ENCODE measurements at regions not wholly inside any gene's neighbourhood (a gene's known extent, or its start where the extent isn't known, plus 50 kb on each side); places are given as distances from the start of the nearest gene placed in this dataset.

- Histone ChIP-seq H3K4me2 (no peak overlapping the region), H2AFZ (no peak overlapping the region), H4K20me1 (ENCODE audit: insufficient read depth, poor library complexity, severe bottlenecking) (no peaks in the 10 kb centered on the region), H3K36me3 (replicated peaks; ENCODE audit: insufficient read depth, low read depth) (no peaks in the 10 kb centered on the region), H3K9me3 (ENCODE audit: low read depth) (no peaks in the 10 kb centered on the region), H3K27ac (peak overlapping the region; percentile 16), H3K9me2 (replicated peaks; ENCODE audit: insufficient read depth) (no peaks in the 10 kb centered on the region), H3K27me3 (no peaks in the 10 kb centered on the region), H3K4me3 (no peak overlapping the region), H3K79me2 (no peaks in the 10 kb centered on the region), H3K4me1 (ENCODE audit: insufficient read depth) (no peaks in the 10 kb centered on the region)
- DNase-seq (ENCODE audit: low spot score) = no peak
- TF ChIP-seq EZH2 (IDR thresholded peaks at IDR 0.05; ENCODE audit: borderline replicate concordance) (no peak), EZH2phosphoT487 (IDR thresholded peaks at IDR 0.05; ENCODE audit: low read depth, severe bottlenecking, unreplicated experiment) (no peak)
- TF ChIP-seq, protein P1, sequence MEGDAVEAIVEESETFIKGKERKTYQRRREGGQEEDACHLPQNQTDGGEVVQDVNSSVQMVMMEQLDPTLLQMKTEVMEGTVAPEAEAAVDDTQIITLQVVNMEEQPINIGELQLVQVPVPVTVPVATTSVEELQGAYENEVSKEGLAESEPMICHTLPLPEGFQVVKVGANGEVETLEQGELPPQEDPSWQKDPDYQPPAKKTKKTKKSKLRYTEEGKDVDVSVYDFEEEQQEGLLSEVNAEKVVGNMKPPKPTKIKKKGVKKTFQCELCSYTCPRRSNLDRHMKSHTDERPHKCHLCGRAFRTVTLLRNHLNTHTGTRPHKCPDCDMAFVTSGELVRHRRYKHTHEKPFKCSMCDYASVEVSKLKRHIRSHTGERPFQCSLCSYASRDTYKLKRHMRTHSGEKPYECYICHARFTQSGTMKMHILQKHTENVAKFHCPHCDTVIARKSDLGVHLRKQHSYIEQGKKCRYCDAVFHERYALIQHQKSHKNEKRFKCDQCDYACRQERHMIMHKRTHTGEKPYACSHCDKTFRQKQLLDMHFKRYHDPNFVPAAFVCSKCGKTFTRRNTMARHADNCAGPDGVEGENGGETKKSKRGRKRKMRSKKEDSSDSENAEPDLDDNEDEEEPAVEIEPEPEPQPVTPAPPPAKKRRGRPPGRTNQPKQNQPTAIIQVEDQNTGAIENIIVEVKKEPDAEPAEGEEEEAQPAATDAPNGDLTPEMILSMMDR (IDR thresholded peaks at IDR 0.05; ENCODE audit: poor library complexity) = no peak
- 78% methylated on average over 3 of the region's 3 CpGs for WGBS (ENCODE audit: low lambda C conversion rate, missing lambda C conversion rate)
Observed at GRCh38 chr9:87070336-87070735, 123.0 kb upstream of the GAS1 start.

DNA sequence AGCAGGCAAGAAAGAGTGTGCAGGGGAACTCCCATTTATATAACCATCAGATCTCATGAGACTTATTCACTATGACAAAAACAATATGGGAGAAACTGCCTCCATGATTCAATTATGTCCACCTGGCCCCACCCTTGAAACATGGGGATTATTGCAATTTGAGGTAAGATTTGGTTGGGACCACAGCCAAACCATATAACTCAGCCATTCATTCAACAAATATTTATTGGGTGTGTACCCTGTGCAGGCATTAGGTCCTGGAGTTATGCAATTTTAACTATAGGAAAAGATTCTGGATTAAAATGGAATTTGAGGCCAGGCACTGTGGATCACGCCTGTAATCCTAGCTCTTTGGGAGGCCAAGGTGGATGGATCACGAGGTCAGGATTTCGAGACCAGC, 124.2 kb upstream of the GAS1 start:
- no peak overlapping the region for H3K4me2 ChIP-seq
- DNase-seq (ENCODE audit: low spot score) = no peak
- no peaks in the 10 kb centered on the region for H3K27me3 ChIP-seq
- no peak overlapping the region for H3K4me3 ChIP-seq
- TF ChIP-seq EZH2phosphoT487 (IDR thresholded peaks at IDR 0.05; ENCODE audit: low read depth, severe bottlenecking, unreplicated experiment) (no peak), EZH2 (IDR thresholded peaks at IDR 0.05; ENCODE audit: borderline replicate concordance) (no peak)
- TF ChIP-seq, protein P1 (IDR thresholded peaks at IDR 0.05; ENCODE audit: poor library complexity) = no peak
- H3K36me3 ChIP-seq (replicated peaks; ENCODE audit: insufficient read depth, low read depth) = no peaks in the 10 kb centered on the region
- no peaks in the 10 kb centered on the region for H3K4me1 ChIP-seq (ENCODE audit: insufficient read depth)
- H2AFZ ChIP-seq = no peak overlapping the region
- no peaks in the 10 kb centered on the region for H3K79me2 ChIP-seq
- H3K9me2 ChIP-seq (replicated peaks; ENCODE audit: insufficient read depth) = no peaks in the 10 kb centered on the region
- 90% methylated on average over 3 of the region's 3 CpGs for WGBS (ENCODE audit: low lambda C conversion rate, missing lambda C conversion rate)
- no peaks in the 10 kb centered on the region for H4K20me1 ChIP-seq (ENCODE audit: insufficient read depth, poor library complexity, severe bottlenecking)
- H3K27ac ChIP-seq = no peak overlapping the region
- no peaks in the 10 kb centered on the region for H3K9me3 ChIP-seq (ENCODE audit: low read depth)

DNA sequence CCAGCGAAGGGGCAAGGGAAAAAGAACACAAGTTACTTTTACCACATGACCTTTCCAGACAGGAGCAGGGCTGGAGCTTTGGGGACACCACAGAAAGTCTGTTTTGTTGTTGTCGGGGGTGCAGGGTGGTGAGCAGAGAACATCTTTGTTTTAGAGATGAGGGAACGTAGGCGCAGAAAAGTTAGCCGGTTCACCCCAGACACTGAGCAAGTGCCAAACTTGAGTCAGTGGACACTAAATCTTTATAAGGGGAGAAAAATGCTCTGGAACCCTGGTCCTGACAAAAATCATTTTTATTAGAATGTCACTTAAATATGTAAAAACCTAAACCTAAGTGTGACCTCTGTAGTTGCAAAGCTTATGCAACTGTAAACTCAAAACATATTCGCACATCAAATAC, 126.4 kb upstream of the GAS1 start:
- H3K9me2 ChIP-seq (replicated peaks; ENCODE audit: insufficient read depth) = no peaks in the 10 kb centered on the region
- H2AFZ ChIP-seq = no peak overlapping the region
- no peaks in the 10 kb centered on the region for H3K79me2 ChIP-seq
- no peak overlapping the region for H3K4me2 ChIP-seq
- DNase-seq (ENCODE audit: low spot score) = no peak
- TF ChIP-seq, protein P1 (IDR thresholded peaks at IDR 0.05; ENCODE audit: poor library complexity) = no peak
- TF ChIP-seq EZH2 (IDR thresholded peaks at IDR 0.05; ENCODE audit: borderline replicate concordance) (no peak), EZH2phosphoT487 (IDR thresholded peaks at IDR 0.05; ENCODE audit: low read depth, severe bottlenecking, unreplicated experiment) (no peak)
- no peak overlapping the region for H3K27ac ChIP-seq
- no peak overlapping the region for H3K4me3 ChIP-seq
- no peaks in the 10 kb centered on the region for H3K36me3 ChIP-seq (replicated peaks; ENCODE audit: insufficient read depth, low read depth)
- no peaks in the 10 kb centered on the region for H3K4me1 ChIP-seq (ENCODE audit: insufficient read depth)
- H4K20me1 ChIP-seq (ENCODE audit: insufficient read depth, poor library complexity, severe bottlenecking) = no peaks in the 10 kb centered on the region
- H3K9me3 ChIP-seq (ENCODE audit: low read depth) = no peaks in the 10 kb centered on the region
- 82% methylated on average over 6 of the region's 6 CpGs for WGBS (ENCODE audit: low lambda C conversion rate, missing lambda C conversion rate)
- H3K27me3 ChIP-seq = no peaks in the 10 kb centered on the region

DNA sequence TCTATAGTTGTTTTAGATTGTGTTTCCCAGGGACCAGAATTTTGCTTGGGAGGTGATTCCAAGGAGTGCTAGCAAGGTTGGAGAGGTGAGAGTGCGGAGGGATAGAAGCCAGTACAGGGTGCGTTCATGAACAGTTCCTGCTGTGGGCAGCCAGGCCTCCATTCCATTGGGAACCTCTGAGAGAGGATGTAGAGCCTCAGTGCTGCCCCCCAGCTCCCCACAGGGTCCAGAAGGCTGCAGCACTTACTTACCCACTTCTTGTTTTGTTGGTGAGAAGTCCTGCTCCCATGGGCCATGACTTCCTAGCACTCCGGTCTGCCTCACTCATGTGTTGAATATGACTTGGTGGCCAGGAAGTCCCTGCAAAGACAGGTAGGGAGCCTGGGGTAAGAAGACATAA, 128.2 kb upstream of the GAS1 start:
- Histone ChIP-seq H3K9me2 (replicated peaks; ENCODE audit: insufficient read depth) (no peaks in the 10 kb centered on the region), H3K9me3 (ENCODE audit: low read depth) (no peaks in the 10 kb centered on the region), H3K27me3 (no peaks in the 10 kb centered on the region), H3K4me2 (no peak overlapping the region), H3K79me2 (no peaks in the 10 kb centered on the region), H2AFZ (no peak overlapping the region), H3K27ac (no peak overlapping the region), H3K4me3 (no peak overlapping the region), H3K36me3 (replicated peaks; ENCODE audit: insufficient read depth, low read depth) (no peaks in the 10 kb centered on the region), H3K4me1 (ENCODE audit: insufficient read depth) (no peaks in the 10 kb centered on the region), H4K20me1 (ENCODE audit: insufficient read depth, poor library complexity, severe bottlenecking) (no peaks in the 10 kb centered on the region)
- DNase-seq (ENCODE audit: low spot score) = no peak
- TF ChIP-seq EZH2phosphoT487 (IDR thresholded peaks at IDR 0.05; ENCODE audit: low read depth, severe bottlenecking, unreplicated experiment) = no peak
- TF ChIP-seq EZH2 (IDR thresholded peaks at IDR 0.05; ENCODE audit: borderline replicate concordance) = no peak
- TF ChIP-seq, protein P1 (IDR thresholded peaks at IDR 0.05; ENCODE audit: poor library complexity) = no peak
- 96% methylated on average over 3 of the region's 3 CpGs for WGBS (ENCODE audit: low lambda C conversion rate, missing lambda C conversion rate)
